MG63 (cell line): ENCODE measurements at regions not wholly inside any gene's neighbourhood (a gene's known extent, or its start where the extent isn't known, plus 50 kb on each side); places are given as distances from the start of the nearest gene placed in this dataset.

Experiments used
- DNase-seq: peaks from one replicate; pipeline ENCODE4 v3.0.0-alpha.2; 2020
- H3K27me3 ChIP-seq: fragments of 250-450 bp; sonication (Bioruptor Pico); 2 replicates; pipeline ENCODE4 v1.5.1; 2020; ENCODE audit warnings: mild to moderate bottlenecking, moderate library complexity
- H3K36me3 ChIP-seq: fragments of 250-450 bp; sonication (Bioruptor Pico); 2 replicates; pipeline ENCODE4 v1.5.1; 2020; ENCODE audit warnings: mild to moderate bottlenecking, moderate library complexity
- H3K4me3 ChIP-seq: fragments of 250-450 bp; sonication (Bioruptor Pico); 2 replicates; pipeline ENCODE4 v1.5.1; 2020; ENCODE audit warnings: mild to moderate bottlenecking, moderate library complexity
- H3K9me3 ChIP-seq: fragments of 250-450 bp; sonication (Bioruptor Pico); 2 replicates; pipeline ENCODE4 v1.5.1; 2020; ENCODE audit warnings: mild to moderate bottlenecking, moderate library complexity

DNA sequence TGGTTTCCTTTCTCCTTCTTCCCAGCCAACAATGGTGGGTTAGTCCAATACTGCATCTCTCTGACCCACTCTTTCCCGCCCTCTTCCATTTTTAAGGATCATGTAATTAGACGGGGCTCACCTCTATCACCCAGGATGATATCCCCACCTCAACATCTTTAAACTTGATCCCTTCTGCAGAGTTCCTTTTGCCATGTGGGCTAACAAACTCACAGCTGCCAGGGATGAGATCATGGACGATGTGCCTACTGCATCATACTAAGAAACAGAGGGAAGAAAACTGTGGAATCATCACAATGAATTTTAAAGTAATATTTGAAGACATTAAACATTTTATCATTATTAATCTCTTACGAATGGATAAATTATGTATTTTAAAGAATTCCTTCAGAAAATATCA is 183.5 kb downstream of the RDH14 start:
- no peaks in the 10 kb centered on the region for H3K36me3 ChIP-seq
- DNase-seq: no peak
- no peaks in the 10 kb centered on the region for H3K27me3 ChIP-seq
- no peak overlapping the region for H3K4me3 ChIP-seq
- H3K9me3 ChIP-seq: no peaks in the 10 kb centered on the region

DNA sequence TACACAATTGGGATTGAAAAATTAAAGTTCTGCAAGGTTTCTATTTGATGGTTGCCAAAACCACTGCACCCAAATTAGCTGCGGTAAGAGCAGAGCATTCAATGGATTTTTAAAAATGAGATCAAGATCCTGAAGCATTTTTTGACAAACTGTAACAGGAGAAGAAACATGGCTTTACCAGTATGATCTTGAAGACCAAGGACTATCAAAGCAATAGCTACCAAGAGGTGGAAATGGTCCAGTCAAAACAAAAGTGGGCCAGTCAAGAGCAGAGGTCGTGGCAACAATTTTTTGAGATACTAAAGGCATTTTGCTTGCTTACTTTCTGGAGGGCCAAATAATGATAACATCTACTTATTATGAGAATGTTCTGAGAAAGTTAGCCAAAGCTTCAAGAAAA is 186.8 kb downstream of the RDH14 start:
- no peaks in the 10 kb centered on the region for H3K9me3 ChIP-seq
- no peak for DNase-seq
- no peaks in the 10 kb centered on the region for H3K27me3 ChIP-seq

GRCh38 chr2:18373081-18373480 is 187.4 kb downstream of the RDH14 start:
- DNase-seq: no peak
- Histone ChIP-seq H3K27me3 (no peaks in the 10 kb centered on the region), H3K36me3 (no peaks in the 10 kb centered on the region), H3K9me3 (no peaks in the 10 kb centered on the region), H3K4me3 (no peak overlapping the region)

More for the DNA sequence above, 186.8 kb downstream of the RDH14 start:
- Histone ChIP-seq H3K4me3 (no peak overlapping the region), H3K36me3 (no peaks in the 10 kb centered on the region)

DNA sequence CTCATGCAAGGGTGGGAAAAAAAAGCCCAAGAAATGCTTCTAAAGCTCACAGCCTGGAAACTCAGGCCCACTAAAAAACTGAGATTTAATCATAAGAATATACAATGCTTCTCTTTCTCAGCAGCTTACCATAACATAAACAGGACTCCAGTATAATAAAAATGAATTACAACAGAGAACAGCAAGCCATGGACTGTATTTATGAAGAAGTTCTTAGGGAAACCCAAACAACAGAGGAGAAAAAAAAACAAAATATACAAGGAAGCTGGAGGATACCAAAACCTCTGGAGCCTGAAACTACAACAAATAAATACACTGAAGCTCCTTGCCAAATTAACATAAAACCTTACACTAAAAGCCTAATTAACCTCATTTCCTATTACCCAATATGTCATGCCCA is 187.8 kb downstream of the RDH14 start:
- no peaks in the 10 kb centered on the region for H3K27me3 ChIP-seq

GRCh38 chr2:18369760-18370159 is 190.7 kb downstream of the RDH14 start:
- no peaks in the 10 kb centered on the region for H3K36me3 ChIP-seq
- H3K9me3 ChIP-seq: no peaks in the 10 kb centered on the region
- peak; percentile 20 for DNase-seq
- no peaks in the 10 kb centered on the region for H3K27me3 ChIP-seq
- H3K4me3 ChIP-seq: no peak overlapping the region

More for the DNA sequence above, 187.8 kb downstream of the RDH14 start:
- H3K4me3 ChIP-seq: no peak overlapping the region
- no peaks in the 10 kb centered on the region for H3K9me3 ChIP-seq
- H3K36me3 ChIP-seq: no peaks in the 10 kb centered on the region
- DNase-seq: no peak

- H3K36me3 ChIP-seq: no peaks in the 10 kb centered on the region
- no peaks in the 10 kb centered on the region for H3K9me3 ChIP-seq
- H3K27me3 ChIP-seq: no peaks in the 10 kb centered on the region
- H3K4me3 ChIP-seq: no peak overlapping the region
- DNase-seq: no peak
Measured at GRCh38 chr2:18368008-18368407, 192.4 kb downstream of the RDH14 start.

GRCh38 chr2:18365342-18365741 is 195.1 kb downstream of the RDH14 start:
- H3K4me3 ChIP-seq: no peak overlapping the region
- H3K36me3 ChIP-seq: no peaks in the 10 kb centered on the region
- DNase-seq: no peak
- no peaks in the 10 kb centered on the region for H3K9me3 ChIP-seq
- no peaks in the 10 kb centered on the region for H3K27me3 ChIP-seq

- H3K36me3 ChIP-seq: no peaks in the 10 kb centered on the region
- no peaks in the 10 kb centered on the region for H3K9me3 ChIP-seq
- H3K4me3 ChIP-seq: no peak overlapping the region
- DNase-seq: no peak
- H3K27me3 ChIP-seq: no peaks in the 10 kb centered on the region
Measured at GRCh38 chr2:18363348-18363747, 197.1 kb downstream of the RDH14 start.

DNA sequence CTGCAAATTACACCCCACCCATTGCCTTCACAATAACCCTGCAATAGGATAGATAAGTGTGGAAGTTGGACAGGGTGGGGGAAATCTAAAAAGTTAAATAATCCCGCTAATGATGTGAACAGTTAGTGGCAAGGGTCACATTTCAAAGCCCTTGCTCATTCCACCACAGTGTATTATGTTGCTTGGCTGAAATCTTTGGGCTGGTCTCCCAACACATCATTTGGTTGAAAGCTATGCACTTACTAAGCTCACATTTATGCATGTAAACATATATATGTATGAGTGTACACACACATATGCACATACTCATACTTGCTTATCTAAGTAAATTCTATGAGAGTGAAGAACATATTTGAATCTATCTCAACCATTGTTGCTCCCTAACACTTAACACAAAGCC is 197.8 kb downstream of the RDH14 start:
- Histone ChIP-seq H3K27me3 (no peaks in the 10 kb centered on the region), H3K36me3 (no peaks in the 10 kb centered on the region), H3K9me3 (no peaks in the 10 kb centered on the region), H3K4me3 (no peak overlapping the region)
- DNase-seq: peak; percentile 51

- Histone ChIP-seq H3K36me3 (no peaks in the 10 kb centered on the region), H3K4me3 (no peak overlapping the region), H3K27me3 (no peaks in the 10 kb centered on the region), H3K9me3 (no peaks in the 10 kb centered on the region)
- DNase-seq: no peak
Measured at GRCh38 chr2:18357537-18357936, 202.9 kb downstream of the RDH14 start.

DNA sequence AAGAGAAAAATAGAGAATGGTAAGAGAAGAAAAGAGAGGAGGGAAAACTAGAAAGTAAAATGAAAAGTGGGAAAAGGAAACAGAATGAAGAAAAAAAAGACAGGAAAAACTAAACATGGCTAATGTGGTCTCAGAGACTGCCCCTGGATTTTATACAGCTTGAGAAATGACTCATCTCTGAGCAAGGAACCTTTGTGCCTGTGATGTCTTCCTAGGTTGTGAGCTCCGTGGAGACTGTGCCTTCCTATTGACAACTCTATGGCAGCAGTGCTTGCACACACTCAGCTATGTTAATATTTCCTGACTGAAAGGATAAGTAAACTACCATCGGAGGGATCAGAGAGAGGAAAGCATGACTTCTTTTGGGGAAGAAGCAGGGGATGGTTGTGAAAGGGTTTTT is 203.8 kb downstream of the RDH14 start:
- no peak for DNase-seq
- H3K4me3 ChIP-seq: no peak overlapping the region

DNA sequence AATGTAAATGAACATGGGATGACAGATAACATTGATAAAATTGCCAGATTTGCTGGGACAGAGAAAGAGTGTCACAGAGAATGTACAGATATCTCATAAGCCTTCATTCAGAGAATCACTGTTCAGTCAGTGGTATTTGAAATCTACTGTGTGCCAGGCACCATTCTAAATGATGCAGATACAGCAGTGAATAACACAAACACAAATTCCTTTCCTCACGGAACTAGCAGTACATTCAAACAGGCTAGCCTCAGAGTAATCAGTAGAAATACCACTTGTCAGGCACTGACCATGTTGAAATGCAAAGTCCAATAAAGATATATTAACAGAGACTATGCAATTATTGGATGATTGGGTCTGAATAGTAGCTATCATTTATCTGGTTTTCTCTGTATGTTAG is 211.0 kb downstream of the RDH14 start:
- Histone ChIP-seq H3K36me3 (no peaks in the 10 kb centered on the region), H3K4me3 (no peak overlapping the region), H3K27me3 (no peaks in the 10 kb centered on the region), H3K9me3 (no peaks in the 10 kb centered on the region)
- DNase-seq: no peak

More for the DNA sequence above, 203.8 kb downstream of the RDH14 start:
- Histone ChIP-seq H3K27me3 (no peaks in the 10 kb centered on the region), H3K36me3 (no peaks in the 10 kb centered on the region), H3K9me3 (no peaks in the 10 kb centered on the region)

GRCh38 chr2:18346874-18347273 is 213.6 kb downstream of the RDH14 start:
- H3K27me3 ChIP-seq: no peaks in the 10 kb centered on the region
- no peak for DNase-seq
- H3K9me3 ChIP-seq: no peaks in the 10 kb centered on the region
- H3K36me3 ChIP-seq: no peaks in the 10 kb centered on the region
- H3K4me3 ChIP-seq: no peak overlapping the region

DNA sequence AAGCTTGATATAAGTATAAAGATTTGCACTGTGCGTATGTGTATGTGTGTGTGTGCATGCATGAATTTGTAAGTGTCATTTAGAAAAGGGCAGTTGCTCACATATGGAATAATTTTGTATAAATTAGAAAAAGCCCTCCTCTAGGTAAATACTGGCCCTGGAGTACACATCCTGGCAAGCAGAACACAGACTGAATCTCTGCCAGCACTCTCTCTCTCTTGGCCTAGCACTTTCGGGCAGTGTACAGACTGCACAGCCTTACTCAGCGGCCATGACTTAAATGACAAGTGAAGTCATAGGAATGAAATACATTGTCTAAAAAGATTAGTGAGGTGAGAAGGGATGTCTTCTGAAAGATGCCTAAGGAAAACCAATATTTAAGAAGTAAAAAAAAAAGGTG is 214.1 kb downstream of the RDH14 start:
- no peak overlapping the region for H3K4me3 ChIP-seq
- H3K9me3 ChIP-seq: no peaks in the 10 kb centered on the region
- DNase-seq: peak; percentile 1
- no peaks in the 10 kb centered on the region for H3K36me3 ChIP-seq
- H3K27me3 ChIP-seq: no peaks in the 10 kb centered on the region

DNA sequence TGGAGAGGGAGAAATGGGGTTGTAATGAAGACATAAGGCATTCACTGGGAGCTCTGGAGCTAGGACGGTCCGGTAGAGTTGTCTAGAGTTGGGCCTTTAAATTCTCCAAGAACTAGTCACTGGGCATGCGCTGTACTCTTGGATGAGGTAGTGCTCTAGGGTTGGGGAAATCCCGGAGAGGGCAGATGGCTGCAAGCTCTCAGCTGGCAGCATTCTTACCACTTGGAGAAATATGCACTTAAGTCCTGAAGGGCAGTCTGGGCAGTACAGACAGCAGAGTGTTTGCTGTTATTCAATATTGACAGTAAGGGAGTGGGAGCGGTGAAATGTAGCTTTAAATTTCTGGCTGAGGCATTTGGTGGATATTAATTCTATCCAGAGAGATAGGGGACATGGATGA is 214.6 kb downstream of the RDH14 start:
- Histone ChIP-seq H3K4me3 (no peak overlapping the region), H3K36me3 (no peaks in the 10 kb centered on the region), H3K9me3 (no peaks in the 10 kb centered on the region), H3K27me3 (no peaks in the 10 kb centered on the region)
- DNase-seq: peak; percentile 50

- DNase-seq: no peak
- H3K27me3 ChIP-seq: no peaks in the 10 kb centered on the region
- H3K9me3 ChIP-seq: no peaks in the 10 kb centered on the region
- H3K4me3 ChIP-seq: no peak overlapping the region
- no peaks in the 10 kb centered on the region for H3K36me3 ChIP-seq
Measured at GRCh38 chr2:18342901-18343300, 217.6 kb downstream of the RDH14 start.

DNA sequence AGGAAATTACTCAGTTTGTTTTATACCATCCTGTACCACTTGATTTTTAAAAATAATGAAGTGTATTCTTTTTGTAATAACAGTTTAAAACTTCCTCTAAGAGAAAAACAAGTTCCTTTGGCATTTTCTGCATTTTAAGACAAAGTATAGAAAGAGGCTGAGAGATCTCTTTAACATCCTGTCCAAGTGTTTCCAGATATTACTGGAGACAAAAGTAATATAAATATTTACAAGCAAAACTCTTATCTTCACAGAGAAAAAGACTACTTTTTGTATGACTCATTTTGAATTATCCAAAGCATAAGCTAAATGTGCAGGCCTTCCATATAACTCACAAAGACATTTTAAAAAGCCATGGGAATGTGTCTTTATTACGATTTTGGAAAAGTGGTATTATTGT is 221.1 kb downstream of the RDH14 start:
- H3K9me3 ChIP-seq: no peaks in the 10 kb centered on the region
- no peak overlapping the region for H3K4me3 ChIP-seq
- H3K27me3 ChIP-seq: no peaks in the 10 kb centered on the region
- no peak for DNase-seq
- H3K36me3 ChIP-seq: no peaks in the 10 kb centered on the region

DNA sequence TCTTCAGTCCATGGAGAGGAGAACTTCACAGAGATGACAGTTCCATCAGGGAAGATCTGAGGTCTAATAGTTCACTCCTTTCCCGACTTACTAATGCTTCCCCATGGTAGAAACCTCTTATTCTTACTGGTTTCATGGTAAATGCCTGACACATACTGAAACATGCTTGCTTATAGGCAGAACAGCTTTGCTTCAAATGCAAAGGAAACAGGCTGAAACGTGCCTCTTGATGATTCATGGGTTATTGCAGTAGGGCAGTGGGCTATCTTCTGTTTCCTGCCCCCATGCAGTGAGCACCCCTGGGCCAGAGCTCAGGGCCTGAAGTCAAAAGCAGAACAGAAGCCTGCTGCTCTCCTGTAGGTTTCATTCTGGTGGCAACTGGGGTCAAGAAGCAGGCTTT is 223.5 kb downstream of the RDH14 start:
- no peak for DNase-seq
- no peak overlapping the region for H3K4me3 ChIP-seq
- no peaks in the 10 kb centered on the region for H3K27me3 ChIP-seq
- no peaks in the 10 kb centered on the region for H3K9me3 ChIP-seq
- H3K36me3 ChIP-seq: no peaks in the 10 kb centered on the region

DNA sequence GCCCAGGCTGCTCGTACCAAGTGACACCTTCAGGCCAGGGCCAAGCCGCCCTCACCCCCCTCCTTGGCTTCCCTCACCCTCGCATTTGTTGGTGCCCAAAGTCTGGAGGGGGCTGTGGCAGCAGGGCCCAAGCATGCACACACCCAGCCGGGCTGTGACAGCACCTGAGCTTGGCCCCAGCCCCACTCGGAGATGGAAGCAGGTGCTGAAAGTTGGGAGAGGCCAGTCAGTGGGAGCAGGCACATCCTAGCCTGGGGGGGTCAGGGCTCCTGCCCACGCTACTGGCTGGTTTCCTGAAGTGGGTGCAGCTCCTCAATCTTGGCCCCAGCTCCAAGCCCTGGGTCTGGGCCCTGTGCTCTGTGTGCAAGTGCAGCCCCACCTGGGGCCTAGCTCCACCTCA is 228.0 kb downstream of the RDH14 start:
- Histone ChIP-seq H3K9me3 (no peaks in the 10 kb centered on the region), H3K4me3 (no peak overlapping the region), H3K27me3 (no peaks in the 10 kb centered on the region), H3K36me3 (no peaks in the 10 kb centered on the region)
- DNase-seq: no peak
